DMS114 treated with DMSO at 0.1 percent for 48 hours (cell line): ENCODE measurements at regions not wholly inside any gene's neighbourhood (a gene's known extent, or its start where the extent isn't known, plus 50 kb on each side); places are given as distances from the start of the nearest gene placed in this dataset.
"Not testable (repeated sequence)": the region's sequence is repeated elsewhere in the genome, so short reads cannot be mapped to it uniquely, and the experiment has no call there.

Experiments
- DNase-seq: peaks from one replicate; lab custom pipeline; 2025; ENCODE audit not compliant: unreplicated experiment; lab: John Stamatoyannopoulos, UW

GRCh38 chr5:23103566-23103965 is 250.4 kb upstream of the CDH12 start:
- no peak for DNase-seq

- DNase-seq, result not testable (repeated sequence)
These were observed 242.3 kb upstream of the CDH12 start for GRCh38 chr5:23095418-23095817.

- no peak for DNase-seq
These were observed 236.1 kb upstream of the CDH12 start for GRCh38 chr5:23089286-23089685.

DNA sequence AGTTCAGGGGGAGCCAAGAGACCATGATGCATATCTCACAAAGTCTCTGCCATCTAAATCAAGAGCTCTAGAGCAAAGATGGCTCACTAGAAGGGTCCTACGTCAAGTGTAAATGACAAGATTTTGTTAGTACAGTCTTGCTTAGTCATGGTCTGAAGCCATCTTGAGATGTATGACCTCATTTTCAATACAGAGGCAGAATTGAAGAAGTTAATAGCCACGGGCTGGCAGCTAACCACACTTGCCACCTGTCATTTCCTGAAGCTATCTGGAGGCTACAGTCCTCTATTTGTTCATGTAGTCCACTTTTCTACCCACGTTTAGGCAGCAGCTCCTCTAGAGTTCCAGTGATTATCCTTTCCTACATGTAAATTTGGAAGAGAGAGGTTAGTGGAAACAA is 231.7 kb upstream of the CDH12 start:
- DNase-seq, result no peak

DNA sequence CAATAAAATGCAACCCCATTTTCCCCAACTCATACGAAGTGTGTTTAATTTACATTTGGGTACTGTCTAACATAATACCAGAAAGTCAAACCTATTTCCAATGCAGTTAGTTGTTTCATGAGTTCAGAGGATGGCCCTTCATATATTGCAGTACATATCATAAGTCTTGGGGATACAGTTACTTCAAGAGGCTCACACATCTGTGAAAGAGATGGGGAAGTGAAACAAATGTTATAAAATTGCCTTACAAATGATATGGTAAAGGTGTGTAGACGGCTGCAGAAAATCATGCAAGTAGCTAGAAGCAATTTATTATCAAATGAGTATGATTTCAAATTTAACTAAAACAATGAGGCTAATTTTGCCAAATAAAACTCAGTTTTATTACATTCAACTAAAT is 219.0 kb upstream of the CDH12 start:
- no peak for DNase-seq

- no peak for DNase-seq
These were observed 218.5 kb upstream of the CDH12 start for GRCh38 chr5:23071682-23072081.

DNA sequence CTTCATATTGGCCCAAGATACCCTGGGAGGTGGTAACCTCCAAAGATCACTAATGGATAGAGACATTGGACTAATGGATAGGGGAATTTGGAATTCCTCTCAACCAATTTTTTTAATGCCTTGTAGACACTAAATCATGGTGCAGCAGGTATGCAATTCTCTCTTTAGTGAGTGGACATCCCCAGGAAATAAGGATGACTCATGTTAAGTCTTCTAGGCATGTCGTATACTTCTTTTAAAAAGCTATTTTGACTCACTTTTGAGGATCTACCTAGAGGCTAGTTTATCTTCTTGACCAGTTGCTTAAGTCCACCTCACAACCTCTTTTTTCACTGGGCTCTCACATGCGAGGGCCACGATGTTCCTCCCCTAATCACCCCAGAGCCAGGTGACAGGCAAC is 211.6 kb upstream of the CDH12 start:
- no peak for DNase-seq

GRCh38 chr5:23053846-23054245 is 200.7 kb upstream of the CDH12 start:
- DNase-seq, result no peak

DNA sequence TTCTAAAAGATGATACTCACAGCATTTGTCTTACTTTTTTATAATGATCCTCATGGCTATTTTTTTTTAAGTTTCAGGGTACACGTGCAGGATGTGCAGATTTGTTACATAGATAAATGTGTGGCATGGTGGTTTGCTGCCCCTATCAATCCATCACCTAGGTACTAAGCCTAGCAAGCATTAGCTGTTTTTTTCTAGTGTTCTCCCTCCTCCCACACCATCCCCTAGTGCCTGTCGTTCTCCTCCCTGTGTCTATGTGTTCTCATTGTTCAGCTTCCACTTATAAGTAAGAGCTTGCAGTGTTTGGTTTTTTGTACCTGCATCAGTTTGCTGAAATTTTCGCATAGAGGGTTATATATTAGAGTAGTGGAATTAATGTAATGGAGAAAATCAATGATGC is 189.1 kb upstream of the CDH12 start:
- DNase-seq, result no peak

DNA sequence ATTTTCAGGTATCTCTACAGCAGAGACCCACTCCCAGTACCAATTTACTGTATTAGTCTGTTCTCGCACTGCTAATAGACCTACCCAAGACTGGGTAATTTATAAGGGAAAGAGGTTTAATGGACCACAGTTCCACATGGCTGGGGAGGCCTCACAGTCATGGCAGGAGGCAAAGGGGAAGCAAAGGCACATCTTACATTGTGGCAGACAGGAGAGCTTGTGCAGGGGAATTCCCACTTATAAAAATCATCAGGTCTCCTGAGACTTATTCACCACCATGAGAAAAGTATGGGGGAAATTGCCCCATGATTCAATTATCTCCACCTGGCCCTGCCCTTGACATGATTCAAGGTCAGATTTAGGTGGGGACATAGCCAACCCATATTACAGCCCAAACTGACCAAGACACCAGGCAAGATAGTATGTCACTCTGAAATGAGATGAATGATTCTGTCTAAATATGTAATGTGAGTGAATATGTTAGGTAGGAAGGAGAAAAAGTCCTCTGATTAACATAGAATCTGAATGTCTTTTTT is 182.5 kb upstream of the CDH12 start:
- no peak for DNase-seq

GRCh38 chr5:23033864-23034263 is 180.7 kb upstream of the CDH12 start:
- no peak for DNase-seq

- no peak for DNase-seq
These were observed 176.1 kb upstream of the CDH12 start for GRCh38 chr5:23029290-23029689.

- no peak for DNase-seq
These were observed 175.4 kb upstream of the CDH12 start for GRCh38 chr5:23028445-23029021.

DNA sequence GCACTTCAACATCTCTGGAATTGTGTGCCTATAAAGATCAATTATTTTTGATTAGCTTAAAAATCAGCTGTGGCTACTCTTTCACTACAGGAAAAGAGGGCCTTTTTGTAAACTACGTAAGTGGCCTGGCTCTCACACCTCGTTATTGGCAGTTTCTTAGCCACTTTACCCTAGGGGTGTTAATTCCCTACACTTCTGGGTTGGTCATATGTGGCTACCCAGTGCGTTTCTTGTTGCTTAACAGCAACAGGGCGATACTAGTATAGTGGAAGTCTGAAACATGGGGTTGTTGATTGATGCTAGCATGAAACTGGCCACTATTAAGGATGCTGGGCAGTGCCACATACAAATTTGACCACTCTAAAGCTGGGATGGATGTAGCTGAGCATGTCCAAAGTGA is 174.7 kb upstream of the CDH12 start:
- no peak for DNase-seq

DNA sequence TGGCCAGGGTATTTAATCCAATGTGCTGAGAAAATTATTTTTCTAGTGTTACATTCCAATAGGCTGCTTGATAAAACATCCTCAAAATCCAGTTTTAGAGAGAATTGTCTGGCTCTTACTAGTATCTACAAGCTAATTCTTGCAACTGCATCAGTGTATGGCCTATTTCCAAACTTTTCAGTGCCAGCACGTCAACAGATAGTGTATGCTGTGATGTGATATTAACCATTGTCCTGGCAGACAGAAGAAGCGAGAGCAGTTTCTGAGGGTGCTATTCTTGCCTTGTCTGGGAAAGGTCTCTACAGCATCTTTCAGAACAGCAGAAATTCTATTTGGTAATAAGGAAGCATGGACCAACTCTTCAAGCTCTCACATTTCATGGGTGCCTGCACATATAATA is 174.2 kb upstream of the CDH12 start:
- DNase-seq, result no peak

DNA sequence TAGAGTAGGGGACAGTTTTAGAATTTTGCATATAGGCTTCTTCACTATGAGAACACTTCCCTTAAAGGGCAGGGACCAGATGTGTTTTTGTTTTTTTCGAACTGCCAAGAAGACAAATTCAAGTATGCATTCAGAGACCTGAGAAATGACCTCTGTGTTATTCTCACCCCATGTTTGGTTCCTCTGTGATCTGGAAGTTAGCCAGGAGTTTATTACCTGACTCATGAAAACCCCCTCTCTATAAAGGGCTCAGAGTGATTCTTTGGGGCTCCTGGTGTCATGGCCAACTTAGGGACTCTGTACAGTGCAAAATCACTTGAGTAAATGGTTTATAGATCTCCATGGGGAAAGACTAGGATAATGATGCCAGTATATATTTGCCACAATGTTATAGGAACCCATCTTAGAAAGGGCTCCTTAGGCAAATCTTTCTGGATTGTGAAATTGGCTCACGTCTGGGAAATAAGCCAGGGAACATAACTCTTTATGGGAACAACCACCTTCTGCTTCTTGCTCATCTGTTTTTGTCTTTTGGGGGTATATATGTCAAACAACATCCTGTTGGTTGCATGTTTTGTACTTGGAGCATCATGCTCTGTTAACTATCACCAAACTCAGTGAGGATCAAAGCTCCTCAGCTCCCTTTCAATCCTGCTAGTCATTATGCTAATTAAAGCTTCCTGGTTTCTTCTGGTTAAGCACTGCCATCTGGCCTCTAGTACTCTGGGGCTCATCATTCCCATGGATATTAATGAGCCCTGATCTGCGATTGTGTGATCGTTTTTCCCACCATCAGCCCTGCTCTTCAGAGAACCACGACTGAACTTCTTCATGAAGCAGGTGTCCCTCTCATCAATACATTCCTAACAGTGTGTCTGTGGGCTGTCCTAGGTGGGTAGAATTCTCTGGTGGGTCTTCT is 173.4 kb upstream of the CDH12 start:
- DNase-seq, result no peak

- DNase-seq, result no peak
These were observed 172.6 kb upstream of the CDH12 start for GRCh38 chr5:23025629-23026233.

- DNase-seq, result no peak
These were observed 171.3 kb upstream of the CDH12 start for GRCh38 chr5:23024470-23024869.

DNA sequence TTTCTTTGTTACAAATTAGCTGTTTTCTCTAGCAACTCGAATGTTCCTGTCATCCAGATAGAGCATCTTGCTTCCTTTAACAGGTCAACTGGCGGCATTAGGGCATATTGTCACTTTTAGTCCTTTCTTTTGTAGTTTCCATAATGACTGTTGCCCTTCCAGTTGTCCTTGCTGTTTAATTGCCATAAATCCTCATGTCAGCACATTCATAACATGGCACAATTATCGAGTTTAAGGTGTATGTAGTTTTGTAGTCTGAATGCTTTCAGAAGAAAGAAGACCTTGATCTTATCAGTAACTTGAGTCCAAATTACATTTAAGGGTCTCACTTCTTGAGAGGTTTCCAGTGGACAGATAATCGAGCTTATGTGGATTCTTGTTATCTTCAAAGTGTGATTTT is 161.7 kb upstream of the CDH12 start:
- DNase-seq, result no peak

DNA sequence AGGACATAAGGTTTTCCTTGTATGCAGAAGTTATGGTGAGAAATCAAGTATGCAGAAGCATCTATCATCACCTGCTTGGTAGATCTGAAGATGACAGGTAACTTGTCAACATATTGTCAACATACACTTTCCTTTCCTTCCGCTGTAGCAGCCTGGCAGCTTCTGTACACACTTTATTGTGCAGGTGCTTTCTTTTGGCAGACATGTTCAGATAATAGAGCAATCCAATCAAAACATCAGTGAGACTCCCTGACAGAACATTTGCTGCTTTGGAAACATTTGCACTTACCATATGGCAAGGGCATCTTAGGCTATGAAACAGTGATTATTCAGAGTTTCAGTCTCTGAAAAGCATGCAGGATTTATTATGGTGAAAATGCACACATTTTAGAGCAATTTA is 161.1 kb upstream of the CDH12 start:
- no peak for DNase-seq

GRCh38 chr5:23013395-23013998 is 160.4 kb upstream of the CDH12 start:
- no peak for DNase-seq

- no peak for DNase-seq
These were observed 159.7 kb upstream of the CDH12 start for GRCh38 chr5:23012842-23013241.
